Breast epithelium (tissue), 3 donors: ENCODE measurements at regions not wholly inside any gene's neighbourhood (a gene's known extent, or its start where the extent isn't known, plus 50 kb on each side); places are given as distances from the start of the nearest gene placed in this dataset.

Source experiments
- POLR2A ChIP-seq: fragments of 450-650 bp; IDR thresholded peaks from one replicate; pipeline ENCODE4 v1.6.1; 2016; ENCODE audit warnings: antibody characterized with exemption, mild to moderate bottlenecking, moderate library complexity
- POLR2AphosphoS5 ChIP-seq, 3 donors: sonication (generic); formaldehyde crosslinking; IDR thresholded peaks; one replicate each; pipeline ENCODE4 v1.6.1; 2017; ENCODE audit warnings: antibody characterized with exemption in 3 of 3
- TF ChIP-seq, protein P1 (sequence below), 3 donors: fragments of 450-650 bp; IDR thresholded peaks; one replicate each; pipeline ENCODE4 v1.5.1; 2016 to 2017; ENCODE audit warnings: antibody characterized with exemption in 3 of 3, mild to moderate bottlenecking in 3 of 3, moderate library complexity in 3 of 3

DNA sequence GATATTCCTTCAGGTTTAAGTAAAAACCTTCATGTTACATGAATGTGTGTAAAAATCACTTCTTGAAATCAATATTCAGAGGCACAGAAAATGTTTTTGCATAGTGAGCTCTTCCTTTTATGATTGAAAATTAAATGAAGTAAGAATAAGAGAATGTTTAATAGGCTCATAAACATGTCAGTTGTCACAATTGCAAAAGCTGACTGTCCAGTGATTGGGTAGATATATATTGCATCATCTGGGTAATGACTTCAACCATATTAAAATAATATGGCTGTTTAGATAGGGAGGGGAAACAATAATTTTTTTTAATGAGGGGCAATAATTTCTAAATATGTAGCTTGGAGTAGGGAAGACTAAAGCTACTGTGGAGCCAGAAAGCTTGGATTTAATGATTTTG is 529.8 kb upstream of the GOLIM4 start:
- TF ChIP-seq POLR2A, result no peak
- TF ChIP-seq, protein P1, sequence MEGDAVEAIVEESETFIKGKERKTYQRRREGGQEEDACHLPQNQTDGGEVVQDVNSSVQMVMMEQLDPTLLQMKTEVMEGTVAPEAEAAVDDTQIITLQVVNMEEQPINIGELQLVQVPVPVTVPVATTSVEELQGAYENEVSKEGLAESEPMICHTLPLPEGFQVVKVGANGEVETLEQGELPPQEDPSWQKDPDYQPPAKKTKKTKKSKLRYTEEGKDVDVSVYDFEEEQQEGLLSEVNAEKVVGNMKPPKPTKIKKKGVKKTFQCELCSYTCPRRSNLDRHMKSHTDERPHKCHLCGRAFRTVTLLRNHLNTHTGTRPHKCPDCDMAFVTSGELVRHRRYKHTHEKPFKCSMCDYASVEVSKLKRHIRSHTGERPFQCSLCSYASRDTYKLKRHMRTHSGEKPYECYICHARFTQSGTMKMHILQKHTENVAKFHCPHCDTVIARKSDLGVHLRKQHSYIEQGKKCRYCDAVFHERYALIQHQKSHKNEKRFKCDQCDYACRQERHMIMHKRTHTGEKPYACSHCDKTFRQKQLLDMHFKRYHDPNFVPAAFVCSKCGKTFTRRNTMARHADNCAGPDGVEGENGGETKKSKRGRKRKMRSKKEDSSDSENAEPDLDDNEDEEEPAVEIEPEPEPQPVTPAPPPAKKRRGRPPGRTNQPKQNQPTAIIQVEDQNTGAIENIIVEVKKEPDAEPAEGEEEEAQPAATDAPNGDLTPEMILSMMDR (IDR thresholded peaks at IDR 0.05), result no peak
- TF ChIP-seq POLR2AphosphoS5 (IDR thresholded peaks at IDR 0.05), result no peak
